ENCODE measurements at regions not wholly inside any gene's neighbourhood (a gene's known extent, or its start where the extent isn't known, plus 50 kb on each side); places are given as distances from the start of the nearest gene placed in this dataset.
"Not testable (repeated sequence)": the region's sequence is repeated elsewhere in the genome, so short reads cannot be mapped to it uniquely, and the experiment has no call there.

GRCh38 chr6:60813897-60814596 lies 1472.0 kb downstream of the KHDRBS2 start:
- CTCF ChIA-PET; H3K9me3 ChIP-seq (ENCODE audit: low read depth, low read length, poor library complexity, severe bottlenecking); H3K4me1 ChIP-seq (ENCODE audit: insufficient read depth, low read length, poor library complexity, severe bottlenecking); BruUV-seq (replicated peaks); H3K27ac ChIP-seq (ENCODE audit: low read depth, low read length, poor library complexity, severe bottlenecking); DNase-seq (ENCODE audit: low spot score); H3K36me3 ChIP-seq (ENCODE audit: insufficient read depth, low read length, poor library complexity, severe bottlenecking); intact Hi-C loops (cut with micrococcal nuclease; ENCODE audit: unreplicated experiment); H3K27me3 ChIP-seq (replicated peaks; ENCODE audit: insufficient read depth, low read depth, low read length, poor library complexity); POLR2A ChIA-PET (ENCODE audit: low non-redundant PET); H3K4me3 ChIP-seq (ENCODE audit: low read depth, low read length, poor library complexity, severe bottlenecking): not testable (repeated sequence)

GRCh38 chr6:60810216-60810615 lies 1475.8 kb downstream of the KHDRBS2 start:
- intact Hi-C loops (cut with micrococcal nuclease; ENCODE audit: unreplicated experiment); H3K4me3 ChIP-seq (ENCODE audit: low read depth, low read length, poor library complexity, severe bottlenecking); POLR2A ChIA-PET (ENCODE audit: low non-redundant PET); BruUV-seq (replicated peaks); CTCF ChIA-PET; H3K9me3 ChIP-seq (ENCODE audit: low read depth, low read length, poor library complexity, severe bottlenecking); H3K36me3 ChIP-seq (ENCODE audit: insufficient read depth, low read length, poor library complexity, severe bottlenecking); H3K27ac ChIP-seq (ENCODE audit: low read depth, low read length, poor library complexity, severe bottlenecking); DNase-seq (ENCODE audit: low spot score); H3K27me3 ChIP-seq (replicated peaks; ENCODE audit: insufficient read depth, low read depth, low read length, poor library complexity); H3K4me1 ChIP-seq (ENCODE audit: insufficient read depth, low read length, poor library complexity, severe bottlenecking): not testable (repeated sequence)

GRCh38 chr6:60799146-60799545 lies 1486.9 kb downstream of the KHDRBS2 start:
- H3K27me3 ChIP-seq (replicated peaks; ENCODE audit: insufficient read depth, low read depth, low read length, poor library complexity); H3K4me1 ChIP-seq (ENCODE audit: insufficient read depth, low read length, poor library complexity, severe bottlenecking); CTCF ChIA-PET; BruUV-seq (replicated peaks); H3K36me3 ChIP-seq (ENCODE audit: insufficient read depth, low read length, poor library complexity, severe bottlenecking); H3K4me3 ChIP-seq (ENCODE audit: low read depth, low read length, poor library complexity, severe bottlenecking); H3K27ac ChIP-seq (ENCODE audit: low read depth, low read length, poor library complexity, severe bottlenecking); H3K9me3 ChIP-seq (ENCODE audit: low read depth, low read length, poor library complexity, severe bottlenecking); DNase-seq (ENCODE audit: low spot score); intact Hi-C loops (cut with micrococcal nuclease; ENCODE audit: unreplicated experiment); POLR2A ChIA-PET (ENCODE audit: low non-redundant PET): not testable (repeated sequence)

GRCh38 chr6:60797831-60798230 lies 1488.2 kb downstream of the KHDRBS2 start:
- POLR2A ChIA-PET (ENCODE audit: low non-redundant PET); CTCF ChIA-PET; H3K4me3 ChIP-seq (ENCODE audit: low read depth, low read length, poor library complexity, severe bottlenecking); DNase-seq (ENCODE audit: low spot score); H3K27ac ChIP-seq (ENCODE audit: low read depth, low read length, poor library complexity, severe bottlenecking); H3K4me1 ChIP-seq (ENCODE audit: insufficient read depth, low read length, poor library complexity, severe bottlenecking); intact Hi-C loops (cut with micrococcal nuclease; ENCODE audit: unreplicated experiment); BruUV-seq (replicated peaks); H3K27me3 ChIP-seq (replicated peaks; ENCODE audit: insufficient read depth, low read depth, low read length, poor library complexity); H3K9me3 ChIP-seq (ENCODE audit: low read depth, low read length, poor library complexity, severe bottlenecking); H3K36me3 ChIP-seq (ENCODE audit: insufficient read depth, low read length, poor library complexity, severe bottlenecking): not testable (repeated sequence)

GRCh38 chr6:60789601-60790000 lies 1496.4 kb downstream of the KHDRBS2 start:
- H3K36me3 ChIP-seq (ENCODE audit: insufficient read depth, low read length, poor library complexity, severe bottlenecking); H3K9me3 ChIP-seq (ENCODE audit: low read depth, low read length, poor library complexity, severe bottlenecking); POLR2A ChIA-PET (ENCODE audit: low non-redundant PET); H3K4me3 ChIP-seq (ENCODE audit: low read depth, low read length, poor library complexity, severe bottlenecking); DNase-seq (ENCODE audit: low spot score); intact Hi-C loops (cut with micrococcal nuclease; ENCODE audit: unreplicated experiment); H3K27ac ChIP-seq (ENCODE audit: low read depth, low read length, poor library complexity, severe bottlenecking); H3K4me1 ChIP-seq (ENCODE audit: insufficient read depth, low read length, poor library complexity, severe bottlenecking); BruUV-seq (replicated peaks); H3K27me3 ChIP-seq (replicated peaks; ENCODE audit: insufficient read depth, low read depth, low read length, poor library complexity); CTCF ChIA-PET: not testable (repeated sequence)

GRCh38 chr6:60782698-60783464 lies 1503.1 kb downstream of the KHDRBS2 start:
- H3K27me3 ChIP-seq (replicated peaks; ENCODE audit: insufficient read depth, low read depth, low read length, poor library complexity); CTCF ChIA-PET; H3K4me3 ChIP-seq (ENCODE audit: low read depth, low read length, poor library complexity, severe bottlenecking); H3K4me1 ChIP-seq (ENCODE audit: insufficient read depth, low read length, poor library complexity, severe bottlenecking); H3K36me3 ChIP-seq (ENCODE audit: insufficient read depth, low read length, poor library complexity, severe bottlenecking); H3K9me3 ChIP-seq (ENCODE audit: low read depth, low read length, poor library complexity, severe bottlenecking); POLR2A ChIA-PET (ENCODE audit: low non-redundant PET); DNase-seq (ENCODE audit: low spot score); intact Hi-C loops (cut with micrococcal nuclease; ENCODE audit: unreplicated experiment); H3K27ac ChIP-seq (ENCODE audit: low read depth, low read length, poor library complexity, severe bottlenecking); BruUV-seq (replicated peaks): not testable (repeated sequence)

GRCh38 chr6:60779591-60779990 lies 1506.4 kb downstream of the KHDRBS2 start:
- H3K4me3 ChIP-seq (ENCODE audit: low read depth, low read length, poor library complexity, severe bottlenecking); BruUV-seq (replicated peaks); intact Hi-C loops (cut with micrococcal nuclease; ENCODE audit: unreplicated experiment); CTCF ChIA-PET; H3K4me1 ChIP-seq (ENCODE audit: insufficient read depth, low read length, poor library complexity, severe bottlenecking); H3K27me3 ChIP-seq (replicated peaks; ENCODE audit: insufficient read depth, low read depth, low read length, poor library complexity); DNase-seq (ENCODE audit: low spot score); H3K36me3 ChIP-seq (ENCODE audit: insufficient read depth, low read length, poor library complexity, severe bottlenecking); POLR2A ChIA-PET (ENCODE audit: low non-redundant PET); H3K27ac ChIP-seq (ENCODE audit: low read depth, low read length, poor library complexity, severe bottlenecking); H3K9me3 ChIP-seq (ENCODE audit: low read depth, low read length, poor library complexity, severe bottlenecking): not testable (repeated sequence)

Data from A673 (cell line).